ENCODE measurements at regions not wholly inside any gene's neighbourhood (a gene's known extent, or its start where the extent isn't known, plus 50 kb on each side); places are given as distances from the start of the nearest gene placed in this dataset.
"Not testable (repeated sequence)": the region's sequence is repeated elsewhere in the genome, so short reads cannot be mapped to it uniquely, and the experiment has no call there.

DNA sequence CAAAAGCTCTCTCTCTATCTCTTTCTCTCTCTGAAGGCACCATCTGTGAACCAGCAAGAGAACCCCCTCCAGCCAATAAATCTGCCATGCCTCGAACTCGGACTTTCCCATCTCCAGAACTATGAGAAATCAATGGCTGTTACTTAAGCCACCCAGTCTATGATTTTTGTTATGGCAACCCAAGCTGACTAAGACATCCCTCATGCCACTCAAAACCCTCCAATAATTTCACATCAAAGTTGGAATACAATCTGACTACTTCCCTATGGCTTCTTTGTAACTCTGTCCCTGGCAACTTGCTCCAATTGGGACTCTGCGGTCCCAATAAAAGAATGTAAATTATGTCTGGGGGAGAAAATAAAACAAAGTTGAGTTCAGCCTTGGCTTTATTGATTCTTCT lies 265.7 kb downstream of the SHOX start:
- no peak for DNase-seq (ENCODE audit: low spot score)

DNA sequence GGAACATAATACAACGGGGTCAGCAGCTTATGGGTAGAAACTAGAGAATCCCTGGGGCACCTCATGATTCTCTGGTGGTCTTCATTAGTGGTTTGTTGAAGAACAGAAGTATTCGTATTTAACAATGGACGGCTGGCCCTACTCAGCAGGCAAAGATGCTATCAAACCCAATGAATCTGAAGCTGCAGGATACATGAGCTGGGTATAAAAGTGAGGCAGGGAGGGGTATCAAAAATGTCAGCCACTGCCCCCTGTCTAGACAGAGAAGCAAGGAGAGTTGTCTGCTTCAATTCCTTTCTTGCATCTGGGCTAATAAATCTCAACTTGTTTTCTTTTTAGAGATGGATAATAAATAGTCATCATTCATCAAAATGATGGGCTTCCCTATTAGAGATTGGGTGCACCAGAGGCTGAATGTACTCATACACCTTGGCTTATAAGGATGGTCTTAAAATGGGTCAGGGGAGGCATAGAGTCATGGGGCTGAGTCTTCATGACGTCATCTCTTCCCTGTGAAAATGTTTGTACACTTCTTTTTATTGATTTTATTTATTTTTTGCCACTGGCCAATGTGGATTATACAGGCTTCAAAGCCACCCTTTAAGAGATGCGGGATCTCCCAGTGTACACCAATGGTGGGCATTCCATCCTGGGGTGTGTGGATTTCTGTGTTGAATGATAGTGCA lies 259.5 kb downstream of the SHOX start:
- no peak for DNase-seq (ENCODE audit: low spot score)

DNA sequence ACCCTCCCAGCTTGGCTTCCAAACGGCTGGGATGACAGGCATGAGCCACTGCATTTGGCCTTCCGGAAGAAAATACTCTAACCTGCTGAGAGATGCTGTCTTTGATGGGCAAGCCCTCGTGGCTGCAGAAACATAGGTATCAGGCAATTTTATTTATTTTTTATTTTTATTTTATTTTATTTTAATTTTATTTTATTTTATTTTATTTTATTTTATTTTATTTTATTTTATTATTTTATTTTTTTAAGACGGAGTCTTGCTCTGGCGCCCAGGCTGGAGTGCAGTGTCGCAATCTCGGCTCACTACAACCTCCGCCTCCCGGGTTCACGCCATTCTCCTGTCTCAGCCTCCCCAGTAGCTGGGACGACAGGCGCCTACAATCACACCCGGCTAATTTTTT lies 257.1 kb downstream of the SHOX start:
- DNase-seq (ENCODE audit: low spot score): not testable (repeated sequence)

DNA sequence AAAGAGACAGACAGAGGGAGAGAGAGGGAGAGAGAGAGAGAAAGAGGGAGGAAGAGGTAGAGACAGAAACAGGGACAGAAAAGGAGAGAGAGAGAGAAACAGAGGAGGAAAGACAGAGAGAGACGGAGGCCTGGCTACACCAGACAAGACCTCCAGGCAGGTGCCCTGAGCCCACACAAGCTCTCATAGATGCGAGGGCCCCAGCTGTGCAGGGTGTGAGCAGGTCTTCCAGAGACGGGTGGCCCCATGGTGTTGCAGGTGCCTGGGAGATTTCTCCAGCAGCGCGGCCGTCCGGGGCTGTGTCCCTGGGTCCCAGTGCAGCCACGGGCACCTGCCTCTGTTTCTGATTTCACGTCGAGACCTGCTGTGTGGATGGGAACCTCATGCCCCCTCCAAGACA lies 253.0 kb downstream of the SHOX start:
- DNase-seq (ENCODE audit: low spot score): no peak

DNA sequence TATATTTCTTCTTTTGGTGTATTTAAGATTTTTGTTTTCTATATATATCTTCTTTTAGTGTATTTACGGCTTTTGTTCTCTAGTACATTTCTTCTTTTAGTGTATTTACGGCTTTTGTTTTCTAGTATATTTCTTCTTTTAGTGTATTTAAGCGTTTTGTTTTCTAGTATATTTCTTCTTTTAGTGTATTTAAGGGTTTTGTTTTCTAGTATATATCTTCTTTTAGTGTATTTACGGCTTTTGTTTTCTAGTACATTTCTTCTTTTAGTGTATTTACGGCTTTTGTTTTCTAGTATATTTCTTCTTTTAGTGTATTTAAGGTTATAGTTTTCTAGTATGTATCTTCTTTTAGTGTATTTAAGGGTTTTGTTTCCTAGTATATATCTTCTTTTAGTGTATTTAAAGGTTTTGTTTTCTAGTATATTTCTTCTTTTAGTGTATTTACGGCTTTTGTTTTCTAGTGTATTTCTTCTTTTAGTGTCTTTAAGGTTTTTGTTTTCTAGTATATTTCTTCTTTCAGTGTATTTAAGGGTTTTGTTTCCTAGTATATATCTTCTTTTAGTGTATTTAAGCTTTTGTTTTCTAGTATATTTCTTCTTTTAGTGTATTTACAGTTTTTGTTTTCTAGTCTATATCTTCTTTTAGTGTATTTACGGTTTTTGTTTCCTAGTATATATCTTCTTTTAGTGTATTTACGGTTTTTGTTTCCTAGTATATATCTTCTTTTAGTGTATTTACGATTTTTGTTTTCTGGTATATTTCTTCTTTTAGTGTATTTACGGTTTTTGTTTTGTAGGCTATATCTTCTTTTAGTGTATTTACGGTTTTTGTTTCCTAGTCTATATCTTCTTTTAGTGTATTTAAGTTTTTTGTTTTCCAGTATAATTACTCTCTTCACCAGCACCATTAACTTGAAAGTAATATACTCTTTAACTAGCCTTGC lies 249.4 kb downstream of the SHOX start:
- DNase-seq (ENCODE audit: low spot score): not testable (repeated sequence)

DNA sequence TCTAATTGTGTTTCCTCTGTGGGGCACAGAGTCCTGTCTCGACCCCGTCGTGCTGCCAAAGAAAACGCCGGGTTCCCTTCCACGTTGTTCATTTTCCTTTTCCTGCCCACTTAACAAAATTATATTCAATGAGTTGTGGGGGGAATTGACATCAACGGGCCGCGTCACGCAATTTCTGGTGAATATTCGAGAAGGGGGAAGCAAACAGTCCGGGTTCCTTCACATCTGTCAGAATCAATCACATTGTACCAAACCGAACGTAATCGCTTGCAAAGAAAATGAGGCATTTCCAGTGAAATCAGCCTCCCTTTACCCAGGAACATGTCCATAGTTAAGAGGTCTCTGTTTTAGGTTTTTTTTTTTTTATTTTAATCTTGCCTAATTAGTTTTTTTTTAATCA lies 243.5 kb downstream of the SHOX start:
- no peak for DNase-seq (ENCODE audit: low spot score)

DNA sequence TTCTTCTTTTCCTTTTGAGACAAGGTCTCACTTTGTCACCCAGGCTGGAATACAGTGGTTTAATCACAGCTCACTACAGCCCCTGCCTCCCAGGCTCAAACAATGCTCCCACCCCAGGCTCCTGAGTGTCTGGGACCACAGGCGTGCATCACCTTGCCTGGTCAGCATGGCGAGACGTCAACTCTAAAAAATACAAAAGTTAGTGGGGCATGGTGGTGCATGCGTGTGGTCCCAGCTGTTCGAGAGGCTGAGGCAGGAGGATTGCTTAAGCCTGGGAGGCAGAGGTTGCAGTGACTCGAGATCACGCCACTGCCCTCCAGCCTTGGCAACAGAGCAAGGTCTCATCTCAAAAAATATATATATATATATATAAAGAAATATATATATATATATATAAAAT lies 242.4 kb downstream of the SHOX start:
- DNase-seq (ENCODE audit: low spot score): no peak

DNA sequence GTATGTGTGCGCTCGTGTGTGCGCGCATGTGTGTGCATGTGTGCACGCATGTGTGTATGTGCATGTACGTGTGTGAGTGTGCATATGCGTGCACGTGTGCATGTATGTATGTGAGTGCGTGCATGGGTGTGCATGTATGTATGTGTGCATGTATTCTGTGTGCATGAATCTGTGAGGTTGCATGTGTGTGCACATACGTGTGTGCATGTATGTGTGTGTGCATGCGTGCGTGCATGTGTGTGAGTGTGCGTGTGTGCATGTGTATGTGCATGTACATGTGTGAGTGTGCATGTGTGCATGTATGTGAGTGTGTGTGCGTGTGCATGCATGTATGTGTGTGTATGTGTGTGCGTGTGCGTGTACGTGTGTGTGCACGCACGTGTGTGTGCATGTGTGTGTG lies 241.5 kb downstream of the SHOX start:
- DNase-seq (ENCODE audit: low spot score): no peak

DNA sequence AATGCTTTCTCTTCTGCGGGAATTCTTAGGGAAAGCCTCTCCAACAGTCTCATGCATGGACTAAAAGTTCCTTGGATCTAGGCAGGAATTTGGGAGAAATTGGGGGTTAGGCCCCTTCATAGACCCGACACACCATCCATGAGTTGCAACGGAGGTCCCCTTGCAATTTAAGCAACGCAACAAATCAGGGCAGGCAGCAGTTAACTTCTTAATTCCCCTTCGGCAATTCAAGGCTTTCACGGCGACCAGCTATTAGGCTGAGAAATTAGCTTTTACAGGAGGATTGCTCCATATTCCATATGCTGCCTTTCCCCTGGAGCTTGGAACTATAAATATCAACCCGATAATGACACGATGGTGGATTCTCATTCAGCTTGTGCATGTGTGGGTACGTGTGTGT lies 241.0 kb downstream of the SHOX start:
- DNase-seq (ENCODE audit: low spot score): no peak

DNA sequence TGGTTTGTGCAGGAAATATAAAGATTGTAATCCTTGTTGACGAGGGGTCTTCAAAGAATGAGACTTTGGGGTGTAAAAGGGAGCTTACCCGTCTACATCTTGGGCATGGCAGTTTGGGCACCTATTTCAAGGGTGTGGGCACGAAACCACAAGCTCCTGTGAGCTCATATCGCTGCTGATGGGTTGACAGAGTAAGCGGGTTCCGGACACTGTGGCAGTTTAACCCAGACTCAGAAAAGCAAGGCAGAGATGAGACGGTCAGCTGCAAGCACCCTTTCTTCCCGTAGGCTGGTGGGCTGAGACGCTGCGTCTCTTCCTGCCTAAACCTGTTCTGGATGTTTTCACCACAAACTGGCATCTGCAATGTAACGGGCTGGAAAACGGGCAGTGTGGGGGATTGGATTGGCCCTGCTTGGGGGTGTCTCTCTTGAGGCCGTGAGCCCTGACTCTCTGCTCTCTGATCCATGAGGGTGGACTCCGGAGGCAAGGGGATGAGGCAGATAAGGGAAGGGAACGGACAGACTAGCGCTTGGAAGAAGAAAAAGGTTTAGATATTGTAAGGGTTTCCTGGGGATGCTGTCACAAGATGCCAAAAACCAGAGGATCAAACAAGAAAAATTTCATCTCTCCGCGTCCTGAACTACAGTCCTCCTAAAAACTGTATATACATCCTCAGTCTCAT lies 237.5 kb downstream of the SHOX start:
- DNase-seq (ENCODE audit: low spot score): no peak

DNA sequence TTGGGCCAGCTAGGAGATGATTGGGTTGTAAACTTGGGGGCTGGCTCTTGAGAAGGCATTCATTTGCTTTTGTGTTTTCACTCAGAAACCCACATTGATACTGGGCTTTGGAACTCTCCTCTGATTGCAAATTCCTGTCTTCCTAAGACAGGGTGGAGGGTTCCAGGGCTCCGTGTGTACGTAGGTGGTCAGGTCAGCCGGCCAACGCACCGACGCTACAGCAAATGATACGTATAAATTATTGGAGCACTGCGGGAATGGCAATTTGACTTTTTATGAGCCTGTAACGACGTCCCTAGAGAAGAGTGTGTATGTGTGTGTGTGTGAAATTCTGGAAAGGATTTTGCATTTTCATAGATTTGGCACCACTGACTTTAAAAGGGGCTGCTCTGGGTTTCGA lies 236.9 kb downstream of the SHOX start:
- DNase-seq (ENCODE audit: low spot score): no peak

DNA sequence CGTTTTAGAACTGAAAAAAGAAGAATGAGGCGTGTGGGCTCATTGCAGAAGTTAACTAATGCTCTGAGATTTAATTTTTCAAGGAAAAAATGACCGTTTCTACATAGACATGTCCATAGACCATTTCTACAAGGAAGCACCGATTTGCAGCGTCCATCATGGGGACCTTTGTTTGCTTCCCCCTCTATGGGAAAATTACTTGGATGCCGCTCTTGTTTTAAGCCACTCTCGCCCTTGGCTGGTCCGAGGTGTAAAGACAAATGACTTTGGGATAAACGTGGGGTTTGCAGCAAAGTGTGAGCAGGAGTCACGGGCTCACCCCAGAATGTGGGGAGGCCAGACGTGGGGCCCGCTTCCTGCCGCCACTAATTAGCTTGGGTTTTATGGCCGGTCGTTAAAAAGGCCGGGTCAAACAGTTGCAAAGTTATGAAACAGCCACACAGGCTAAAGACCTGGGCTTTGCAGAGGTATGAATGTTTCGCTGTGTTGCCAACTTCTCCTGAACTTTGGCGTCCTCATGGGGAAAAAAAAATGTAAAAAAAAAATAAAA lies 235.9 kb downstream of the SHOX start:
- DNase-seq (ENCODE audit: low spot score): no peak

DNA sequence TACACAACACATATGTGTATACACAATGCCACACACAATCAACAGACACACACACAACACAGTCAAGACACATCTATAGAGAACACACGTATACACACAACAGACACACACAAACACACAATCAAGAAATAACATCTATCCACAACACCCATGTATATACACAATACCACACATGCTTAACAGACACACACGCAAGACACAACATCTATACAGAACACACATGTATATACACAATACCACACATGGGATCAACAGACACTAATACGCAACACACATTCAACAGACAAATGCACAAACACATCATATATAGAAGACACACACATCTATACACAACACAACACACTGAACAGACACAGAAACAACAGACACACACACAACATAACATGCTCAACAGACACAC lies 234.8 kb downstream of the SHOX start:
- no peak for DNase-seq (ENCODE audit: low spot score)

DNA sequence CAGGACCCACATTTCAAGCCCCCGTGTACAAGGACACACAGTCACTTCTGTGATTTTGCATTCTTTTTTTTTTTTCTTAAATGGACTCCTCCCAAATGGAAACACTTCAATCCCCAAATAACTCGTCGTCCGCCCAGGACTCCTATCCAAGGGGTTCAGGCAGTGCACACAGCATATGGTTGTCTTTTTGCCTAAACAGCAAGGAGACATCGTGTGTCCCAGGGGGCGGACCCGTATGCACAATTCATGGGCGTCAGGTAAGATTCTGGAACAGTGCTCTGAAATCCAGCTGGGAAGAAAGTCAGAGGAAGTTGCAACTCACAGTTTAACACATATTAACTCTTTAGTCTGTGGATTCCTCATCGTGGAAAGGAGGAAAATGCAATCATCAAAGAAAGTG lies 231.3 kb downstream of the SHOX start:
- no peak for DNase-seq (ENCODE audit: low spot score)

DNA sequence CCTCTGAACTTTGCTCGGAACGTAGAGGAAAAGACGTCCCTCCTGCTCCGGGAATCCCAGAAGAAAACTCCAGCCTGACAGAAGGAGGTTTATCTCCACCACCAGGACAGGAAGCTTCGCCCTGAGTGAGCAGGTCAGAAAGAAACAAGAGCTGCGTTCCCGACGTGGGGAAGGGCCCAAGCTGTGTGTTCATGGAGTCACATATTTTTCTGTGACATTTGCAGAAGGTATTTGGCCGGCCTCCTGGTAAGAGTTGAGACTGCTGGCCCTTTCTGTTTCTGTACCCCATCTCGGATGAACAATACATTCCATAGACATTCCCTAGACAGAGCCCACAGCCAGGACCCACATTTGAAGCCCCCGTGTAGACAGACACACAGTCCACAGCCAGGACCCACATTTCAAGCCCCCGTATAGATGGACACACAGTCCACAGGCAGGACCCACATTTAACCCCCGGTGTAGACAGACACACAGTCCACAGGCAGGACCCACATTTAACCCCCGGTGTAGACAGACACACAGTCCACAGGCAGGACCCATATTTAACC lies 230.8 kb downstream of the SHOX start:
- no peak for DNase-seq (ENCODE audit: low spot score)

DNA sequence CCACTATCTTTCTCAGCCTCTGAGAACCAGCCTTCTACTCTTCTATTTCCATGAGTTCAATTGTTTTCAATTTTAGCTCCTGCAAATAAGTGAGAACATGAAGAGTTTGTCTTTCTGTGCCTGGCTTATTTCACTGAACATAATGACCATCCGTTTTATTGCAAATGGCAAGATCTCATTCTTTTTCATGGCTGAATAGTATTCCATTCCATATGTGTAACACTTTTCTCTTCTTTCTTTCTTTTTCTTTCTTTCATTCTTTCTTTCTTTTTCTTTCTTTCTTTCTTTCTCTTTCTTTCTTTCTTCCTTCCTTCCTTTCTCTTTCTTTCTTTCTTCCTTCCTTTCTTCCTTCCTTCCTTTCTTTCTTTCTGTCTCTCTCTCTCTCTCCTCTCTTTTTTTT lies 228.7 kb downstream of the SHOX start:
- no peak for DNase-seq (ENCODE audit: low spot score)

DNA sequence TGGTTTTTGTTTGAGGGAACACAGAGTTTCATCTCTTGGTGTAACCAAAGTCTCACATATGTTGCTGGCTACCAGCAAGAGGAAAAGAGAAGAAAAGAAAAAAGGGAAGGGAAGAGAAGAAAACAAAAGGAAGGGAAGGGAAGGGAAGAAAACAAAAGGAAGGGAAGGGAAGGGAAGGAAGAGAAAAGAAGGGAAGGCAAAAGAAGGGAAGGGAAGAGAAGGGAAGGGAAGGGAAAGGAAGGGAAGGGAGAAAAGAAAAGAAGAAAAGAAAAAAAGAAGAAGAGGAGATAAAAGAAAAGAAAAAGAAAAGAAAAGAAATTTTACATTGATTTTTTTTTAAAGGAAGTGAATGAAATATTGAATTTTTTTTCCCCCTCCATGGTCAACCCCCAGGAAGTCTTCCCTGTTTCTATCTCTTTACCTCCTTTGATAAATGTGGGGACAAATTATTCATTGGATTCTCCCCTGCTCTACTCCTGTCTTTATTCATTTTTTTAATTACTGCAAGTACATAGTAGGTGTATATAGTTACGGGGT lies 228.0 kb downstream of the SHOX start:
- no peak for DNase-seq (ENCODE audit: low spot score)

DNA sequence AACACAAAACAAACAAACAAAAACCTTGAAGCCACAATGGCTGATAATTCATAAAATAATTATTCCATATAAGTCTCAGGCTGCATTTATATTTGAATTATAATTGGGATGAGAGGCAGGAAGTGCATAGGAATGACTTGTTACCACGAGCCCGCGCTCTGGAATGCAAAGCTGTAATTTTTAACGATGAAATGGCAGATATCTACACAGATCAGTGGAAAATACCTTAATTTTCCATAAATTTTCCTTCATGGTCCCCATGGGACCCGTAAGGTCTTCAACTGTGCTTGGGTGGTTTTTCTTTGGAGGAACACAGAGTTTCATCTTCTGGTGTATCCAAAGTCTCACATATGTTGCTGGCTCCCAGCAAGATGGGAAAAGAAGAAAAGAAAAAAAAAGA lies 226.8 kb downstream of the SHOX start:
- no peak for DNase-seq (ENCODE audit: low spot score)

DNA sequence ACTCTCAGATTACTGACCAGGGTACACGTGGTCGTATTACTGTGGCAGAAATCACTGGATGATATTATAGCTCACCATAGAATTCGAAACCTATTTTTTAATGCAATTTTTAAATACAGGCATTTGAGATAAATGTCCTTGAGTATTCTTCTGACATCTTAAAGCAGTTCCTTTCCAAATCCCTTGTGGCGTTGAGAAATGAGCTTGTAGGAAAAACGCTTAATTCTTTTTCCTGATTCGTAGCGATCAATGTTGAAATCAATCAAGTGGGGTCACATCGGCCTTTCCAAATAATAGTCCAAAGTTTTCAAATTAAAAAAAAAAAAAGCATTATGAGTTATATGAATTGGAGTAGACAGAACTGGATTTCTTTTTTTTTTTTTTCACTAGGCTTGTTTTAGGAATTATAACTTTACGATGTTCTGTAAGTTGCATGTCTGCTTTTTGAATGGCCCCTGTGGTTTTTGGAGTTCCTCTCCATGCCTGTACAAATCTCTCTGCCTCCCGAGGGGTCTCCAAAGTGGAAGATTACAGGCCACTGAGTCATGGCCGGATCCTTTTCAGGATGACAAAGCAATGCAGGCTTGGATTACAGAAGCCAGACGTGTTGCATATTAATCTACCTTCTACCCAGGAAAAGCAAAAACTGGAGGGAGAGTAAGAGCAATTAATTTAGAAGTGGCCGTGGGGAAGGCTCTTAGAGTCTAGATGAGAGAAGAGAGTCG lies 226.1 kb downstream of the SHOX start:
- DNase-seq (ENCODE audit: low spot score): no peak

DNA sequence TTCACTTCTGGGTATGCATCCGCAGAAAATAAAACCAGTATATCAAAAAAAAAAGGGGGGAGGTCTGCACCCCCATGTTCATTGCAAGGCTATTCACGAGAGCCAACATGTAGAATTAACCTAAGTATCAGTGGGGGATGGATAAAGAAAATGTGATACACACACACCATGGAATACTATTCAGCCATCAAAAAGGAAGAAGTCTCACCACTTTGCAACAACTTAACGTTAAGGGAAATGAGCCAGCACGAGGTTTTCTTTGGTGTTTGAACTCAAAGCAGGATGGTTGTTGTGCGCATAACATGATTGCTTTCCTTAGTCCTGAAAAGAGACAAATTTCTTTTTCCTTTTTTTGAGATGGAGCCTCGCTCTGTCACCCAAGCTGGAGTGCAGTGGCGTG lies 222.7 kb downstream of the SHOX start:
- no peak for DNase-seq (ENCODE audit: low spot score)

DNA sequence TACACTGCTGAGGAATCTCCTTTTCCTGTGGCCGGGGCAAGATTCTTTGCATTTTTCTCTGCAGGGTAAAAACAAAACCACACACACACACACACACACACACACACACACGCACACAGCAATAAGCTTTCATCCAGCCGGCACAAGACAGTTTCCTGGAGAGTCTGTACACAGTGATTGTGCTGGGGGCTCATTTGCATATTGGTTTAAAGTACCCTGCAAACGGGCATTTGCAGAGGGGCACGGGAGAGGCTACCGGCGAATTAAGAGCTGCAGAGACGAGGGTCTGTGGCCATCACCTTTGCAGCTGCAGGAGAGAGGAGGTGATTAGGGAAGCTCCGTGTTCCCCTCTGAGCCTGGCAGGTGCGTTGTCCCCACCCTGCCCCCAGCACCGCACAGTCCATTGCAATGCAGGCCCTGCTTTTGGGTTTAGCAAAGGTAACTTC lies 219.9 kb downstream of the SHOX start:
- no peak for DNase-seq (ENCODE audit: low spot score)
